ENCODE measurements at regions not wholly inside any gene's neighbourhood (a gene's known extent, or its start where the extent isn't known, plus 50 kb on each side); places are given as distances from the start of the nearest gene placed in this dataset.

DNA sequence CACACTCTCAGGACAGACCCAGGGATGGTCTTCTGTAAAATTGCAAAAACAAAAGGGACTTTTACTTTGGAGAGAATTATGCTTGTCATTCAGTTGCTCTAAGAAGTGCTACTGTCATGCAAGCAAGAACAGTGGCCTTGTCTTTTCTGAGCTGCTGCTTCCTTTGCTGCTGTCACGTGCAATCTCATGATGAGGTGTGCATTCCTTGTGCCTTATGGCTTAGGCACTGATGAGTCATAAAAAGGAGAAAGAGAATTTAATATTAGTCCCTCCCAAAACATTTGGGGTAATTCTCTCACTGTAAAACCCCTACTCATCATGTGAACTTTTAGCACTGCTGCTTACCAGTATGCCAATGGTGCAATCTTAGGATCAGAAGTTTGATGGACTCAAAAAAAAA lies 2051.3 kb downstream of the TP53TG3F start:
- Histone ChIP-seq H3K27ac (no peak overlapping the region), H3K4me1 (ENCODE audit: control insufficient read depth in 1 of 2, low read depth in 2 of 2) (no peaks in the 10 kb centered on the region), H3K4me3 (no peak overlapping the region), H3K36me3 (no peaks in the 10 kb centered on the region), H3K9me3 (no peaks in the 10 kb centered on the region), H3K27me3 (replicated peaks; ENCODE audit: insufficient read depth) (no peaks in the 10 kb centered on the region)
- TF ChIP-seq, protein P1, sequence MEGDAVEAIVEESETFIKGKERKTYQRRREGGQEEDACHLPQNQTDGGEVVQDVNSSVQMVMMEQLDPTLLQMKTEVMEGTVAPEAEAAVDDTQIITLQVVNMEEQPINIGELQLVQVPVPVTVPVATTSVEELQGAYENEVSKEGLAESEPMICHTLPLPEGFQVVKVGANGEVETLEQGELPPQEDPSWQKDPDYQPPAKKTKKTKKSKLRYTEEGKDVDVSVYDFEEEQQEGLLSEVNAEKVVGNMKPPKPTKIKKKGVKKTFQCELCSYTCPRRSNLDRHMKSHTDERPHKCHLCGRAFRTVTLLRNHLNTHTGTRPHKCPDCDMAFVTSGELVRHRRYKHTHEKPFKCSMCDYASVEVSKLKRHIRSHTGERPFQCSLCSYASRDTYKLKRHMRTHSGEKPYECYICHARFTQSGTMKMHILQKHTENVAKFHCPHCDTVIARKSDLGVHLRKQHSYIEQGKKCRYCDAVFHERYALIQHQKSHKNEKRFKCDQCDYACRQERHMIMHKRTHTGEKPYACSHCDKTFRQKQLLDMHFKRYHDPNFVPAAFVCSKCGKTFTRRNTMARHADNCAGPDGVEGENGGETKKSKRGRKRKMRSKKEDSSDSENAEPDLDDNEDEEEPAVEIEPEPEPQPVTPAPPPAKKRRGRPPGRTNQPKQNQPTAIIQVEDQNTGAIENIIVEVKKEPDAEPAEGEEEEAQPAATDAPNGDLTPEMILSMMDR (IDR thresholded peaks at IDR 0.05): no peak
- DNase-seq (ENCODE audit: low spot score): no peak
- ATAC-seq (ENCODE audit: insufficient number of reproducible peaks, low FRiP score, low read depth): no peak

DNA sequence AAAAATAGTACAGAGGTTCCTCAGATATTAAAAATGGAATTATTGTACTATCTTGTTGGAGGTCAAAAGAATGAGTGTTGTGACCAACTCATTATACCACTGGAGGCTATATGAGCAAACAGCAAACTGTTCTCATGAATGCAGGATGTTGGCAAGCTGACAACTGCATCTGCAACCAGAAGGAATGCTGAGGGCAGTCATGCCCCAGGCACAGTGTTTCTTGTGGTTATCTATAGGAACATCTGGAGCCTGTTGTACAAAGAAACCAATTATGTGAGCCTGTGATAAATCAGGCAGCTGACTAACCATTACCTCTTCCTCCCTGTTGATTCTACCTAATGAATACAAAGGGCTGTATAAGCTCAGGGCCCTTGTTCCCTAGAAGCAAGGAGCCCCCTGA lies 2057.1 kb downstream of the TP53TG3F start:
- H3K27me3 ChIP-seq (replicated peaks; ENCODE audit: insufficient read depth): no peaks in the 10 kb centered on the region
- DNase-seq (ENCODE audit: low spot score) (no peak), ATAC-seq (ENCODE audit: insufficient number of reproducible peaks, low FRiP score, low read depth) (no peak)
- no peaks in the 10 kb centered on the region for H3K4me1 ChIP-seq (ENCODE audit: control insufficient read depth in 1 of 2, low read depth in 2 of 2)
- no peak overlapping the region for H3K4me3 ChIP-seq
- no peak overlapping the region for H3K27ac ChIP-seq
- TF ChIP-seq, protein P1 (IDR thresholded peaks at IDR 0.05): no peak
- H3K9me3 ChIP-seq: no peaks in the 10 kb centered on the region
- H3K36me3 ChIP-seq: no peaks in the 10 kb centered on the region

DNA sequence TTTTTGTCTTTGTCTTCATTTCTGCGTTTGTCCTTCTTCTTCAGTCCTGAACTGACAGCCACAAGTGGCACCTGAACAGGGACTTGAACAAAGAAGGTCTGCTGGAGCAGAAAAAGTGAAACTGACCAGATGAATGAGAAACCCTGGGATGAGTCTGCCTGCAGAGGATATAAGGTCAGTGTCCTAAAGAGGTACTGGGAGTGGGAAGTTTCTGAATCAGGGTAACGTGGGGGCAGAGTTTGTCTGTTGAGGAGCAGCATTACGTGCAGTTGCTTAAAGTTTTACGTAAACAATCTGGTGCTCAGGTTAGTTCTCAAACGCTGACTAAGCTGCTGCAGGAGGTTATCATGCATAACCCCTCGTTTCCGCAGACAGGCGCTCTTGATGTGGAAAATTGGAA lies 2057.6 kb downstream of the TP53TG3F start:
- H3K4me3 ChIP-seq: no peak overlapping the region
- ATAC-seq (ENCODE audit: insufficient number of reproducible peaks, low FRiP score, low read depth) (no peak), DNase-seq (ENCODE audit: low spot score) (no peak)
- H3K9me3 ChIP-seq: no peaks in the 10 kb centered on the region
- TF ChIP-seq, protein P1 (IDR thresholded peaks at IDR 0.05): no peak
- no peaks in the 10 kb centered on the region for H3K36me3 ChIP-seq
- H3K27me3 ChIP-seq (replicated peaks; ENCODE audit: insufficient read depth): no peaks in the 10 kb centered on the region
- H3K27ac ChIP-seq: no peak overlapping the region
- H3K4me1 ChIP-seq (ENCODE audit: control insufficient read depth in 1 of 2, low read depth in 2 of 2): no peaks in the 10 kb centered on the region

DNA sequence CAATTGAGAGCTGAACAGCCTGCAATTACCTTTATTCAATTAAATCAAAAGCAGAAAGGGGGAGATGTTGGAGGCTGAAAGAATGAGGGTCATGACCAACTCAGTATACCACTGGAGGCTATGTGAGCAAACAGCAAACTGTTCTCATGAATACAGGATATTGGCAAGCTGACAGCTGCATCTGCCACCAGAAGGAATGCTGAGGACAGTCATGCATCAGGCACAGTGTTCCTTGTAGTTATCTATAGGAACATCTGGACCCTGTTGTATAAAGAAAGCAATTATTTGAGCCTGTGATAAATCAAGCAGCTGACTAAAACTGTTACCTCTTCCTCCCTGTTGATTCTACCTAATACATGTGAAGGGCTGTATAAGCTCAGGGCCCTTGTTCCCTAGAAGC lies 2064.6 kb downstream of the TP53TG3F start:
- H3K4me1 ChIP-seq (ENCODE audit: control insufficient read depth in 1 of 2, low read depth in 2 of 2): no peaks in the 10 kb centered on the region
- TF ChIP-seq, protein P1 (IDR thresholded peaks at IDR 0.05): no peak
- H3K9me3 ChIP-seq: no peaks in the 10 kb centered on the region
- H3K4me3 ChIP-seq: no peak overlapping the region
- no peak overlapping the region for H3K27ac ChIP-seq
- no peaks in the 10 kb centered on the region for H3K27me3 ChIP-seq (replicated peaks; ENCODE audit: insufficient read depth)
- no peak for DNase-seq (ENCODE audit: low spot score)
- no peaks in the 10 kb centered on the region for H3K36me3 ChIP-seq
- ATAC-seq (ENCODE audit: insufficient number of reproducible peaks, low FRiP score, low read depth): no peak

DNA sequence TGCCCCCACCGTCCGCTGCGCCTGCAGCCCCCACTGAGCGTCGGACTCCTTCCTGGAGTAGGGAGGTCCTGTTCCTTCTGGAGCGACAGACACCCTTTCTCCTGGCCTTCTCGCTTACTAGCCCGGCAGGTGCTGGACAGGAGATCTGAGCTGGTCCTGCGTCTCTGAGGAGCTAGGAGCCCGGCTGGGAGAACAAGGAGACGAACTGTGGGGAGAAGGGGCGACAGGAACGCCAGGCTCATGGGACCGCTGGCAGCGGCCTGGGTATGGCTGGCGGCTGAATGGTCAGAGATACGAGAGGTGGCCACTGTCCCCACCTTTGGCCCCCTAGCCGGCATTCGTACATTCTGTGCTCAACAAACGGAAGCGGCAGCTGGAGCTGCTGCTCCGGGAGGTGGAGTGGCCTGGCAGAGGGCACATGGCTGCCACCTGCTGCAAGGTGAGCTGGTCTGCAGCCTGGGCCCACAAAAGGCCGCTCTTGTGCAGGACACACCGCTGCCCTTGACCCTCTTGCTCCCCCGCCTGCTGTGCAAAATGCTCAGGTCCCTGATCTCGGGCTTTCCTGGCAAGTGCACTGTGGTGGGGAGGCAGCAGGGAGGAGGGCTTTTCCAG lies 2066.7 kb downstream of the TP53TG3F start:
- ATAC-seq (ENCODE audit: insufficient number of reproducible peaks, low FRiP score, low read depth) (no peak), DNase-seq (ENCODE audit: low spot score) (no peak)
- Histone ChIP-seq H3K4me1 (ENCODE audit: control insufficient read depth in 1 of 2, low read depth in 2 of 2) (no peaks in the 10 kb centered on the region), H3K9me3 (no peaks in the 10 kb centered on the region), H3K27ac (no peak overlapping the region), H3K36me3 (no peaks in the 10 kb centered on the region), H3K4me3 (no peak overlapping the region), H3K27me3 (replicated peaks; ENCODE audit: insufficient read depth) (no peaks in the 10 kb centered on the region)
- TF ChIP-seq, protein P1 (IDR thresholded peaks at IDR 0.05): no peak

Data from thoracic aorta (tissue), 2 donors.